IMR-90 (cell line): ENCODE measurements at regions not wholly inside any gene's neighbourhood (a gene's known extent, or its start where the extent isn't known, plus 50 kb on each side); places are given as distances from the start of the nearest gene placed in this dataset.

Experiments
- ATAC-seq: fragments of 200-7000 bp; cut with Tn5 transposase; 2 replicates; pipeline ENCODE4 v1.9.1; 2020; ENCODE audit warnings: low read depth, mild to moderate bottlenecking, moderate library complexity
- BruUV-seq: library from RNA; stranded (reverse); fragments of 400-500 nt; replicated peaks from 2 replicates; lab custom pipeline; 2021; lab: Mats Ljungman, UMichigan
- CTCF ChIA-PET: fragments of 300-600 bp; formaldehyde crosslinking; extraction: SDS; loops from one replicate; lab custom pipeline; 2021; ENCODE audit warnings: antibody characterized with exemption; lab: Yijun Ruan, JAX
- POLR2A ChIA-PET: fragments of 300-600 bp; sonication (Branson Sonifier 250); formaldehyde crosslinking; loops from one replicate; lab custom pipeline; 2022; ENCODE audit warnings: antibody characterized with exemption; ENCODE audit not compliant: unreplicated experiment; lab: Charles Lee
- DNase-seq: peaks from one replicate; pipeline ENCODE4 v3.0.0; 2013
- H2AFZ ChIP-seq: replicated peaks from 2 replicates; pipeline ENCODE3; 2013; ENCODE audit warnings: low read length, mild to moderate bottlenecking; ENCODE audit not compliant: poor library complexity
- H2AK5ac ChIP-seq: 2 replicates; pipeline ENCODE4 v1.6.1; 2013; ENCODE audit warnings: low read depth, low read length, inconsistent platforms
- H2AK9ac ChIP-seq: replicated peaks from 2 replicates; pipeline ENCODE3; 2013; ENCODE audit warnings: mild to moderate bottlenecking, low read depth, low read length, moderate library complexity; ENCODE audit not compliant: poor library complexity
- H2BK120ac ChIP-seq: 2 replicates; pipeline ENCODE4 v1.6.1; 2013; ENCODE audit warnings: low read depth, low read length, inconsistent platforms
- H2BK15ac ChIP-seq: 3 replicates; pipeline ENCODE4 v1.6.1; 2013; ENCODE audit warnings: low read depth, low read length, inconsistent platforms
- H2BK20ac ChIP-seq: 2 replicates; pipeline ENCODE4 v1.6.1; 2013; ENCODE audit warnings: low read depth, mild to moderate bottlenecking, inconsistent platforms, low read length, moderate library complexity
- H2BK5ac ChIP-seq: 2 replicates; pipeline ENCODE4 v1.6.1; 2013; ENCODE audit warnings: mild to moderate bottlenecking, low read depth, low read length, inconsistent platforms; ENCODE audit not compliant: poor library complexity, severe bottlenecking
- H3K14ac ChIP-seq: replicated peaks from 2 replicates; pipeline ENCODE4 v1.6.1; 2013; ENCODE audit warnings: low read depth, low read length, inconsistent platforms
- H3K18ac ChIP-seq: 2 replicates; pipeline ENCODE4 v1.6.1; 2013; ENCODE audit warnings: low read depth, low read length, control low read depth
- H3K23ac ChIP-seq: 2 replicates; pipeline ENCODE4 v1.6.1; 2013; ENCODE audit warnings: low read depth, low read length, inconsistent platforms
- H3K27ac ChIP-seq: 2 replicates; pipeline ENCODE4 v1.5.1; 2013; ENCODE audit warnings: mild to moderate bottlenecking, control low read depth, low read length; ENCODE audit not compliant: insufficient read depth
- H3K27me3 ChIP-seq: 2 replicates; pipeline ENCODE4 v1.6.1; 2013; ENCODE audit warnings: low read length; ENCODE audit not compliant: control insufficient read depth, insufficient read depth
- H3K36me3 ChIP-seq: 2 replicates; pipeline ENCODE4 v1.6.1; 2013; ENCODE audit warnings: low read length, mixed read lengths; ENCODE audit not compliant: control insufficient read depth, insufficient read depth
- H3K4ac ChIP-seq: 2 replicates; pipeline ENCODE4 v1.6.1; 2013; ENCODE audit warnings: low read depth, low read length, inconsistent platforms
- H3K4me1 ChIP-seq: 2 replicates; pipeline ENCODE4 v1.6.1; 2013; ENCODE audit warnings: low read length, mixed read lengths; ENCODE audit not compliant: control insufficient read depth, insufficient read depth
- H3K4me2 ChIP-seq: 2 replicates; pipeline ENCODE4 v1.6.1; 2013; ENCODE audit warnings: low read depth, mild to moderate bottlenecking, control low read depth, low read length, moderate library complexity
- H3K4me3 ChIP-seq: 2 replicates; pipeline ENCODE4 v1.5.1; 2013; ENCODE audit warnings: low read depth, mild to moderate bottlenecking, control low read depth, low read length, moderate library complexity; ENCODE audit not compliant: insufficient read depth
- H3K56ac ChIP-seq: 2 replicates; pipeline ENCODE4 v1.6.1; 2013; ENCODE audit warnings: low read length, inconsistent platforms; ENCODE audit not compliant: insufficient read depth; ENCODE audit errors: extremely low read depth
- H3K79me1 ChIP-seq, 2 experiments: 2 replicates each; pipeline ENCODE4 v1.6.1; 2013; ENCODE audit warnings: low read length in 2 of 2, inconsistent platforms in 1 of 2, low read depth in 1 of 2
- H3K9ac ChIP-seq: 2 replicates; pipeline ENCODE4 v1.6.1; 2013; ENCODE audit warnings: low read depth, low read length, control low read depth
- H3K9me1 ChIP-seq: 2 replicates; pipeline ENCODE4 v1.6.1; 2013; ENCODE audit warnings: low read length, inconsistent platforms; ENCODE audit not compliant: insufficient read depth
- H3K9me3 ChIP-seq: 2 replicates; pipeline ENCODE4 v1.6.1; 2013; ENCODE audit warnings: low read length; ENCODE audit not compliant: control insufficient read depth, insufficient read depth
- H4K20me1 ChIP-seq: 2 replicates; pipeline ENCODE4 v1.6.1; 2013; ENCODE audit warnings: low read length, inconsistent platforms; ENCODE audit not compliant: insufficient read depth
- H4K5ac ChIP-seq: 2 replicates; pipeline ENCODE4 v1.6.1; 2013; ENCODE audit warnings: mild to moderate bottlenecking, low read depth, low read length, control low read depth
- H4K8ac ChIP-seq, 2 experiments: 2 replicates each; pipeline ENCODE4 v1.6.1; 2013; ENCODE audit warnings: low read depth in 2 of 2, low read length in 2 of 2, control low read depth in 1 of 2, inconsistent platforms in 1 of 2
- H4K91ac ChIP-seq: 2 replicates; pipeline ENCODE4 v1.6.1; 2013; ENCODE audit warnings: low read depth, low read length, inconsistent platforms; ENCODE audit not compliant: insufficient read depth
- BHLHE40 ChIP-seq: fragments of 150-350 bp; IDR thresholded peaks from 2 replicates; pipeline ENCODE4 v1.6.1; 2016; ENCODE audit warnings: mild to moderate bottlenecking, low read depth, low read length
- CEBPB ChIP-seq: IDR thresholded peaks from 2 replicates; pipeline ENCODE4 v1.6.1; 2012; ENCODE audit warnings: low read depth, low read length, improper control_type of control experiment
- CHD1 ChIP-seq: IDR thresholded peaks from 2 replicates; pipeline ENCODE4 v1.6.1; 2012; ENCODE audit warnings: low read depth, low read length, improper control_type of control experiment
- CTCF ChIP-seq: conservative IDR thresholded peaks from 2 replicates; pipeline ENCODE4 v1.5.1; 2012; ENCODE audit warnings: mild to moderate bottlenecking, low read depth, low read length, improper control_type of control experiment
- ELK1 ChIP-seq: fragments of 150-350 bp; IDR thresholded peaks from 2 replicates; pipeline ENCODE4 v1.6.1; 2016; ENCODE audit warnings: low read depth, mild to moderate bottlenecking, low read length, moderate library complexity, borderline replicate concordance
- FOS ChIP-seq: fragments of 150-350 bp; IDR thresholded peaks from 2 replicates; pipeline ENCODE4 v1.6.1; 2016; ENCODE audit warnings: low read depth, low read length
- MAZ ChIP-seq: IDR thresholded peaks from 2 replicates; pipeline ENCODE4 v1.6.1; 2012; ENCODE audit warnings: low read depth, mild to moderate bottlenecking, low read length, improper control_type of control experiment, moderate library complexity, borderline replicate concordance
- MXI1 ChIP-seq: IDR thresholded peaks from 2 replicates; pipeline ENCODE4 v1.6.1; 2012; ENCODE audit warnings: low read depth, mild to moderate bottlenecking, low read length, moderate library complexity, borderline replicate concordance
- NFE2L2 ChIP-seq: fragments of 150-350 bp; IDR thresholded peaks from 2 replicates; pipeline ENCODE4 v1.6.1; 2016; ENCODE audit warnings: low read depth, mild to moderate bottlenecking, low read length
- POLR2A ChIP-seq: IDR thresholded peaks from 2 replicates; pipeline ENCODE4 v1.6.1; 2012; ENCODE audit warnings: mild to moderate bottlenecking, low read depth, low read length
- RAD21 ChIP-seq: IDR thresholded peaks from 2 replicates; pipeline ENCODE4 v1.6.1; 2012; ENCODE audit warnings: low read length, improper control_type of control experiment
- RCOR1 ChIP-seq: IDR thresholded peaks from 2 replicates; pipeline ENCODE4 v1.6.1; 2012; ENCODE audit warnings: mild to moderate bottlenecking, low read length, improper control_type of control experiment; ENCODE audit not compliant: insufficient replicate concordance
- RFX5 ChIP-seq: IDR thresholded peaks from 2 replicates; pipeline ENCODE4 v1.8.0; 2012; ENCODE audit warnings: low read depth, mild to moderate bottlenecking, low read length, moderate library complexity
- SMC3 ChIP-seq: fragments of 150-350 bp; IDR thresholded peaks from 2 replicates; pipeline ENCODE4 v1.6.1; 2016; ENCODE audit warnings: low read depth, mild to moderate bottlenecking, antibody characterized with exemption, low read length, moderate library complexity
- USF2 ChIP-seq: fragments of 150-350 bp; IDR thresholded peaks from 2 replicates; pipeline ENCODE4 v1.6.1; 2017; ENCODE audit warnings: mild to moderate bottlenecking, antibody characterized with exemption, low read length, low read depth
- WGBS, 2 experiments: methylation state at CpG; one replicate each; pipeline versions ENCODE4 v1.1.5 to v1.1.7; 2013; ENCODE audit warnings: missing lambda C conversion rate in 2 of 2; ENCODE audit not compliant: insufficient read length in 1 of 2; ENCODE audit errors: extremely low coverage in 2 of 2; 5-methylcytosine and 5-hydroxymethylcytosine counted together
- dilution Hi-C: fragments of 300-500 bp; cut with HindIII; formaldehyde crosslinking; loops from one replicate; pipeline ENCODE4 v1.14.3; 2018; ENCODE audit warnings: low sequenced_read_pairs; ENCODE audit not compliant: unreplicated experiment
- in situ Hi-C: fragments of 300-500 bp; cut with MboI; formaldehyde crosslinking; loops from 3 replicates; pipeline ENCODE4 v1.14.3; 2019; ENCODE audit warnings: low sequenced_read_pairs, inconsistent platforms, mixed read lengths
- intact Hi-C: fragments of 100-400 bp; cut with micrococcal nuclease; formaldehyde crosslinking; loops from 2 replicates; pipeline ENCODE4 v1.10.0; 2022

- ChIA-PET CTCF (no interaction called here), POLR2A (no interaction called here)
- Histone ChIP-seq H4K91ac (no peak overlapping the region), H2BK5ac (no peak overlapping the region), H2AFZ (no peak overlapping the region), H3K4me1 (peaks cover 13% of the 10 kb centered on the region), H2BK20ac (no peak overlapping the region), H2BK120ac (no peak overlapping the region), H4K20me1 (no peaks in the 10 kb centered on the region), H3K56ac (no peak overlapping the region), H3K23ac (no peak overlapping the region), H2AK9ac (no peak overlapping the region), H2BK15ac (no peak overlapping the region), H4K5ac (no peak overlapping the region), H3K36me3 (no peaks in the 10 kb centered on the region), H3K4me3 (no peak overlapping the region), H3K27ac (no peak overlapping the region), H3K4me2 (no peak overlapping the region), H3K9me1 (no peaks in the 10 kb centered on the region), H3K18ac (no peak overlapping the region), H4K8ac (no peak overlapping the region; a peak in 1 of 4 replicates), H3K9me3 (no peaks in the 10 kb centered on the region), H3K79me1 (no peaks in the 10 kb centered on the region), H3K9ac (no peak overlapping the region), H3K4ac (no peak overlapping the region), H2AK5ac (no peak overlapping the region), H3K14ac (no peak overlapping the region), H3K27me3 (no peaks in the 10 kb centered on the region)
- TF ChIP-seq RCOR1, result no peak
- no peak for TF ChIP-seq ELK1
- TF ChIP-seq SMC3, result no peak
- no peak for TF ChIP-seq FOS
- TF ChIP-seq NFE2L2, result no peak
- no peak for TF ChIP-seq MXI1
- no peak for TF ChIP-seq CHD1
- TF ChIP-seq USF2, result no peak
- TF ChIP-seq RAD21, result no peak
- TF ChIP-seq POLR2A, result no peak
- TF ChIP-seq CEBPB, result no peak
- TF ChIP-seq MAZ, result no peak
- TF ChIP-seq RFX5, result no peak
- TF ChIP-seq BHLHE40, result no peak
- no peak for TF ChIP-seq CTCF
- intact Hi-C loops, result no loop called here
- in situ Hi-C loops, result no loop called here
- dilution Hi-C loops, result no loop called here
- BruUV-seq, result no TSS peak
- WGBS, 2 experiments, result no CpG with 5 or more reads among the region's 4 CpGs
- ATAC-seq (no peak), DNase-seq (no peak)
These were observed 849.4 kb upstream of the ADAMTS5 start for GRCh38 chr21:27816301-27816700.
